BLaER1 treated with 17β-estradiol and CSF1 and Interleukin-3, amounts not matched to agents 10 nM and 100 nM (cell line): ENCODE measurements at regions not wholly inside any gene's neighbourhood (a gene's known extent, or its start where the extent isn't known, plus 50 kb on each side); places are given as distances from the start of the nearest gene placed in this dataset.
A peak's percentile ranks its signal among the peaks of the same experiment; 100 is the strongest.

Source experiments
- H3K27ac ChIP-seq, 11 experiments: shearing (Covaris generic); formaldehyde crosslinking; 2 replicates each; pipeline ENCODE4 v1.8.1; 2022
- H3K27me3 ChIP-seq, 11 experiments: shearing (Covaris generic); formaldehyde crosslinking; 2 replicates each; pipeline ENCODE4 v1.8.1; 2022
- H3K36me3 ChIP-seq, 11 experiments: shearing (Covaris generic); formaldehyde crosslinking; 2 replicates each; pipeline ENCODE4 v1.8.1; 2022
- H3K4me1 ChIP-seq, 10 experiments: shearing (Covaris generic); formaldehyde crosslinking; 2 replicates each; pipeline ENCODE4 v1.8.1; 2022
- H3K4me2 ChIP-seq, 11 experiments: shearing (Covaris generic); formaldehyde crosslinking; 2 replicates each; pipeline ENCODE4 v1.8.1; 2022
- H3K4me3 ChIP-seq, 10 experiments: shearing (Covaris generic); formaldehyde crosslinking; 2 replicates each; pipeline ENCODE4 v1.8.1; 2022
- H3K9ac ChIP-seq, 11 experiments: shearing (Covaris generic); formaldehyde crosslinking; 2 replicates each; pipeline ENCODE4 v1.8.1; 2022
- H3K9me3 ChIP-seq, 11 experiments: shearing (Covaris generic); formaldehyde crosslinking; replicated peaks in 1 of 11; 2 replicates each; pipeline ENCODE4 v1.8.1; 2022
- H4K20me1 ChIP-seq, 11 experiments: shearing (Covaris generic); formaldehyde crosslinking; 2 replicates each; pipeline ENCODE4 v1.8.1; 2022
- Cebpa-rat ChIP-seq, 11 experiments: shearing (Covaris generic); IDR thresholded peaks; 2 replicates each; pipeline ENCODE4 v1.8.1; 2022

DNA sequence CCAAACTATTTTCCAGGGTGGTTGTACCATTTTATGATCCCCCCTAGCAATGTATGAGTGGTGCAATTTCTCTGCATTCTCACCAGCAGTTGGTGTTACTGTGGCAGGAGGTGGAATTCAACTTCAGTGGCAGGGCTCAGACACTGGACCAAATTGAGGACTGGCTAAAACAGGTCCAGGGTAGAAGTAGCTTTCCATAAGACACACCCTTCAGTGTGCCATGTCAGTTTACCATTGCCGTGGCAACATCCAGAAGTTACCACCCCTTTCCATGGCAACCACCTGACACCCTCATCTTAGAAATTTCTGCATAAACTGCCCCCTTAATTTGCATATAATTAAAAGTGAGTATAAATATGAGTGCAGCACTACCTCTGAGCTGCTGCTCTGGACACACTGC lies 180.7 kb upstream of the GGTLC1 start:
- no peak overlapping the region for H3K9ac ChIP-seq
- no peaks in the 10 kb centered on the region for H4K20me1 ChIP-seq
- peaks cover 0 to 15% (median 9%) of the 10 kb centered on the region in 10 experiments; a peak in 11 of 20 replicates for H3K4me1 ChIP-seq
- no peak overlapping the region for H3K4me3 ChIP-seq
- H3K27me3 ChIP-seq: no peaks in the 10 kb centered on the region
- peaks cover 30 to 51% (median 38%) of the 10 kb centered on the region in 11 experiments for H3K9me3 ChIP-seq
- H3K36me3 ChIP-seq: no peaks in the 10 kb centered on the region
- H3K27ac ChIP-seq: no peak overlapping the region
- H3K4me2 ChIP-seq: no peak overlapping the region
- no peak for TF ChIP-seq Cebpa-rat (IDR thresholded peaks at IDR 0.05)

DNA sequence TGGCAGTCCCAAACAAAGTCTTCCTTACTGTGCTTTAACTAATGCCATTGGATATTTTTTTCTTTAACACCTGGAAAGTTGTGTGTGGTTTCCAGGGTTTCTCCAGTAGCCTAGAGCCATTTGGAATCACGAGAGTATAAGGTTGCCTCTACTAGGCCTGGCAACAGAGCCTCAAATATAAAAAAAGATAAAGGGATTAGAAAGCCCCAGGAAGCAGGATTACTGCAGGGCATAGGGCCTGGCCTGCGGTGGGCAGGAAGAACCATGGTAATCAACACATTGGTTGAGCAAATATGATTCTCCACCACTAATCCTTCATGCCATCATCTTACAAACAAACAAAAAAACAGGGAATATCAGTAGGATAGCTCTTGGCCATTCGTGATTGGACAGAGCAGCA lies 177.8 kb upstream of the GGTLC1 start:
- TF ChIP-seq Cebpa-rat (IDR thresholded peaks at IDR 0.05): no peak
- Histone ChIP-seq H3K36me3 (no peaks in the 10 kb centered on the region), H3K4me3 (no peak overlapping the region), H3K9me3 (peaks cover 10 to 43% (median 26%) of the 10 kb centered on the region in 11 experiments), H4K20me1 (no peaks in the 10 kb centered on the region), H3K4me2 (peak overlapping the region in 6 of 11 experiments; percentile 29 to 57 (median 46); a peak in 9 of 22 replicates), H3K27me3 (no peaks in the 10 kb centered on the region), H3K4me1 (peaks cover 0 to 16% (median 9%) of the 10 kb centered on the region in 10 experiments; a peak in 11 of 20 replicates), H3K27ac (no peak overlapping the region), H3K9ac (no peak overlapping the region)

DNA sequence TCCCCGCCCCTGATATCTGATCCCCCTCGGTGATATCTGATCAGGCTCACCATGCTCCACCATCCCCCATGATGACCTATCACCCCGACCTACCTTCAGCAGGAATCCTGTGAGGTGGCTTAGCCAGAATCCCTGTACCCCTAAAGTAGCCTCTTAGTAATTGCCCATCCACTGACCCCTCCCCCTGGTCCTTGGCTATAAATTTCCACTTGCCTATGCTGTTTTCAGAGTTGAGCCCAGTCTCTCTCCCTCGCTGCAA lies 177.5 kb upstream of the GGTLC1 start:
- Histone ChIP-seq H3K27me3 (no peaks in the 10 kb centered on the region), H3K9ac (no peak overlapping the region), H3K9me3 (peaks cover 7 to 40% (median 22%) of the 10 kb centered on the region in 11 experiments; a peak in 20 of 22 replicates), H4K20me1 (no peaks in the 10 kb centered on the region), H3K27ac (no peak overlapping the region), H3K4me3 (no peak overlapping the region), H3K4me2 (peak overlapping the region in 1 of 11 experiments; percentile 53; a peak in 1 of 22 replicates), H3K36me3 (no peaks in the 10 kb centered on the region), H3K4me1 (peaks cover 0 to 19% (median 12%) of the 10 kb centered on the region in 10 experiments; a peak in 11 of 20 replicates)
- TF ChIP-seq Cebpa-rat (IDR thresholded peaks at IDR 0.05): no peak

DNA sequence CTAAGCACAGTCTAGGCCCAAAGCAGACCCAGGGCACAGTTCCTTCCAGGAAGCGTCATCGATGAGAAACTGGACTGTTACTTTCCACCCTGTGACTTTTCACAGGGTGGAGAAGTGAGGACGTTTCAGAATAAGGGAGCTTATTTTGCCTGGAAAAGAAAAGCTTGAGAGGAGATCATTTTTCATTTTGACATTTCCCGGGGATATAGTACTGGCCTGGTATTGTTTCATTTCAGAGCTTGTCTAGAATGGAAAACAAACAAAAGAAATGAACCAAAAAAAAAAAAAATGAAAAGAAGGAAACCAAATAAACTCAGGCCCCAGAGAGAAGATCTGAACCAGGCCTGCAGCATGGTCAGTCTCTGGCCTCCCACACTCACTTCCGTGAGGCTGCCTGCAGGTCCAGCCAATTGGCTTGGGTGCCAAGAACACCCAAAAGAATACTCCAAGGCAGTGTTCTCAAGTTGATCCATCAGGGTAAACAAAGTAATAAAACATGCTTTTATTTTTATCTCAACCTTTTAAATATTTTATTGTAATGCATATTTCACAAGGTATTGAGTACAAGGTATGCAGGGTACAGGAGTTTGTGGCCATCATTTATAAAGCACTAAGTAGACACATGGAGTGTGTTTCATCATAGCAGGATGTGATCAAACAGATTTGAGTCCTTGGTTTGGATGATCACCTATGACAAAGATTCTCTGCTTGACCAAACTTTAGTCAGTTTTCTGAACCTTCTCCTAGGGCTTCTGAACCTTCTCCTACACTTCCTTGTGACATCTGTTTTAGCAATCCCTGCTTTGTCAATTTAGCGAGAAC lies 176.9 kb upstream of the GGTLC1 start:
- no peak overlapping the region for H3K9ac ChIP-seq
- no peak overlapping the region for H3K27ac ChIP-seq
- no peak overlapping the region for H3K4me2 ChIP-seq
- no peak overlapping the region for H3K4me3 ChIP-seq
- H3K4me1 ChIP-seq: peaks cover 0 to 23% (median 17%) of the 10 kb centered on the region in 10 experiments; a peak in 14 of 20 replicates
- no peaks in the 10 kb centered on the region for H4K20me1 ChIP-seq
- no peaks in the 10 kb centered on the region for H3K36me3 ChIP-seq
- no peaks in the 10 kb centered on the region for H3K27me3 ChIP-seq
- no peak for TF ChIP-seq Cebpa-rat (IDR thresholded peaks at IDR 0.05)
- H3K9me3 ChIP-seq: peaks cover 4 to 34% (median 18%) of the 10 kb centered on the region in 11 experiments; a peak in 19 of 22 replicates

DNA sequence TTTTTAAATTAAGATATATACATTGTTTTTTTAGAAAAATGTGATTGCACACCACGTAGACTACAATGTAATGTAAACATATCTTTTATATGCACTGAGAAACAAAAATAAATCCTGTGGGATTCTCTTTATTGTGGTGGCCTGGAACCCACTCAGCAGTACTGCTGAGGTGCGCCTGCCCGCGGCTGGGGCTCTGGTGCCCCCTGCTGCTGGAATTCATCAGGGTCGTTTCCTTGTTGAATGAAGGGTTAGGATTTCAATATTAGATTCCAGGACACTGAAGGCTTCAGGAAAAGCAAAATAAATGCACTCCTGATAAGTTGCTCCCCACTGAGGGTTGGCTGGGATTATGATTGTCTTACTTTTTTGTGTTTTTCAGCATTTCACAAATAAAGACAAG lies 175.8 kb upstream of the GGTLC1 start:
- Histone ChIP-seq H3K4me3 (no peak overlapping the region), H3K36me3 (no peaks in the 10 kb centered on the region), H3K4me2 (no peak overlapping the region), H3K4me1 (peaks cover 0 to 30% (median 23%) of the 10 kb centered on the region in 10 experiments; a peak in 14 of 20 replicates), H3K27ac (no peak overlapping the region), H3K9me3 (peaks cover 4 to 23% (median 14%) of the 10 kb centered on the region in 11 experiments; a peak in 17 of 22 replicates), H3K27me3 (no peaks in the 10 kb centered on the region), H4K20me1 (no peaks in the 10 kb centered on the region), H3K9ac (no peak overlapping the region)
- no peak for TF ChIP-seq Cebpa-rat (IDR thresholded peaks at IDR 0.05)

DNA sequence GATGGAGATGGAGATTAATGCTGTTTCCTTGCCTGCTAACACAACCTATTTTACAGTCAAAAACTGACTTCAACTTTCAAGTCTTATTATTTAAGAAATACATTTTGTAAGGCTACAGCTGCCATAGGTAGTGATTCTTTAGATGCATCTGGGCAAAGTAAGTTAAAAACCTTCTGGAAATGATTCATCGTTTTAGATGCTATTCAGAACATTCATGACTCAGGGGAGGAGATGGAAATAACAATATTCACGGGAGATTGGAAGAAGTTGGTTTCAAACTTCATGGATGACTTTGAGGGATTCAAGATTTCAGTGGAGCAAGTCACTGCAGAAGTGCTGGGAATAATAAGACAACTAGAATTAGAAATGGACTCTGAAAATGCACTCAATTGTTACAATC lies 174.9 kb upstream of the GGTLC1 start:
- TF ChIP-seq Cebpa-rat (IDR thresholded peaks at IDR 0.05): no peak
- Histone ChIP-seq H3K27ac (no peak overlapping the region), H3K4me1 (peaks cover 0 to 30% (median 23%) of the 10 kb centered on the region in 10 experiments; a peak in 14 of 20 replicates), H3K9me3 (peaks cover 4 to 18% (median 13%) of the 10 kb centered on the region in 11 experiments; a peak in 15 of 22 replicates), H3K4me3 (no peak overlapping the region), H3K9ac (no peak overlapping the region), H4K20me1 (no peaks in the 10 kb centered on the region), H3K27me3 (no peaks in the 10 kb centered on the region), H3K36me3 (no peaks in the 10 kb centered on the region), H3K4me2 (no peak overlapping the region)

DNA sequence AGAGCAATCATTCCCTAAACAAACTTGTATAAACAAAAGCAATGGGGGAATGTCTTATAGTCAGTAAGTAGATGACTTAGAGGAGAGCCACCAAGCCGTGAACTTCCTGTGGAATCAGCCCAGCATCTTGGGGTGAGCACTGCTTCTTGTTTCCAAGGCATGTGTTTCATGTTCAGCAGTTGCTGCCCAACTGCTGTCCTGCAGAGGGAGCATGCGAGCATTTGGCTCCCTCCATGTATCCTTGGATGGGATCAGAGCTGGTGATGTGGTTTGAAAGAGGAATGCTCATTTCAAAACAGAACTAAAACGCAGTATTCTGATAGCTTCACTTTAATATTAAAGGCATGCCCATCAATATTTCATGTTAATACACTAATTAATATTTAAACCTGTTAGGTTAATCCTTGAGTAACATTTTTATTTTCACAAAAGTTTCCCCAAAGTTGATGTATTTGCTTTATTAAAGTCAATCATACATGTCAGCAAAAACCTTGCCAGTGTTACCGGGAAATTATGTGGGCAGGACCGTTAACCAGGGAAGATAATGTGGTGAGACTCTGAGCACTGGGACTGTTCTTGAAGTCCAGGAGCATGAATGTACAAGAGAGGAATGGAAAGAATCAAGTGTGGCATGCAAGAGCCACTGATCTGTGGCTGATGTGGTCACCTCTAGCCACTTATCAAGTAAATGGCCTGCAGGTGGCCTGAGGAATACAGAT lies 172.1 kb upstream of the GGTLC1 start:
- no peaks in the 10 kb centered on the region for H3K27me3 ChIP-seq
- peak overlapping the region in 8 of 11 experiments; percentile 24 to 53 (median 42); a peak in 12 of 22 replicates for H3K4me2 ChIP-seq
- peaks cover 0 to 24% (median 15%) of the 10 kb centered on the region in 10 experiments; a peak in 12 of 20 replicates for H3K4me1 ChIP-seq
- H4K20me1 ChIP-seq: no peaks in the 10 kb centered on the region
- TF ChIP-seq Cebpa-rat (IDR thresholded peaks at IDR 0.05): no peak
- no peak overlapping the region for H3K4me3 ChIP-seq
- H3K9ac ChIP-seq: no peak overlapping the region
- no peaks in the 10 kb centered on the region for H3K36me3 ChIP-seq
- no peak overlapping the region; a peak in 1 of 22 replicates for H3K27ac ChIP-seq
- peaks cover 4 to 26% (median 19%) of the 10 kb centered on the region in 11 experiments; a peak in 17 of 22 replicates for H3K9me3 ChIP-seq

DNA sequence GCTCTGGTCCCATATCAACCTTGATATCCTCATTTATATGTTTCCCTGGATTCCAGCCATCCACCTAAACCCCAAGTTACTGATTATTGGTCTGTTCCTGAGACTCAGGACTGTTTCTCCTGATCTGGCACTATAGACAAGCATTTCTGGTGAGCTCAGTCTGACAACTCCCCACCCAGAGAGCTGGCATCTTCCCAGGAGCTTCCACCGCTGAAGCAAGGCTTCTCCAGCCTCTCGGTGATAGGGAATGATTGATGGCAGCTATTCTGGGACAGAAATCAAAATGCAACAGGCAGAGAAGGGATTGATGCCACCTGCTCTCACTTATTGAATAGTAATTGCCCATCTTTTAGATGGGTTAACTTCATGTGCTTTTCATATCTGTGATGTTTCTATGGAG lies 169.7 kb upstream of the GGTLC1 start:
- H3K27me3 ChIP-seq: no peaks in the 10 kb centered on the region
- no peak for TF ChIP-seq Cebpa-rat (IDR thresholded peaks at IDR 0.05)
- no peak overlapping the region for H3K9ac ChIP-seq
- H3K4me2 ChIP-seq: no peak overlapping the region
- peaks cover 4 to 28% (median 12%) of the 10 kb centered on the region in 11 experiments; a peak in 17 of 22 replicates for H3K9me3 ChIP-seq
- H4K20me1 ChIP-seq: no peaks in the 10 kb centered on the region
- H3K4me1 ChIP-seq: peaks cover 0 to 24% (median 15%) of the 10 kb centered on the region in 10 experiments; a peak in 12 of 20 replicates
- H3K4me3 ChIP-seq: no peak overlapping the region
- no peak overlapping the region for H3K27ac ChIP-seq
- H3K36me3 ChIP-seq: no peaks in the 10 kb centered on the region

DNA sequence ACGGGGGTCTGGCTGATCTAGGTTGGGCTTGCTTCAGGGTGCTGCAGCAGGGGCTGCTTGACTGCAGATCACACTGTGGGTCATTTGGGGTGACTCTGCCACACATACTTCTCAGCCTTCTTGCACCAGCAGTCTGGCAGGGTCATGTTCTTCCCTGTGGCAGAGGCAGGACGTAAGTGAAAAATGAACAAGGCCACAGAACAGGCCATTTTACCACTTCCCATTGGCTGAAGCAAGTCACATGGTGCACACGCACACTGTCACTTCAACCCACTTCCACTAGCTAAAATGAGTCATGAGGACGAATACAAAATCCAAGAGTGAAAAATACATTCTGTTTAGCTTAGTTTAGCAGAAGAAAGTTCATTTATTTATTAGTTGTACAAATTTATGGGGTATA lies 168.6 kb upstream of the GGTLC1 start:
- no peaks in the 10 kb centered on the region for H4K20me1 ChIP-seq
- H3K4me2 ChIP-seq: no peak overlapping the region; a peak in 1 of 22 replicates
- no peak overlapping the region for H3K27ac ChIP-seq
- no peak overlapping the region for H3K9ac ChIP-seq
- H3K4me3 ChIP-seq: no peak overlapping the region
- no peak for TF ChIP-seq Cebpa-rat (IDR thresholded peaks at IDR 0.05)
- no peaks in the 10 kb centered on the region for H3K36me3 ChIP-seq
- peaks cover 0 to 17% (median 5%) of the 10 kb centered on the region in 11 experiments; a peak in 8 of 22 replicates for H3K9me3 ChIP-seq
- peaks cover 0 to 24% (median 15%) of the 10 kb centered on the region in 10 experiments; a peak in 12 of 20 replicates for H3K4me1 ChIP-seq
- no peaks in the 10 kb centered on the region for H3K27me3 ChIP-seq
